GM19438 (cell line): ENCODE measurements at regions not wholly inside any gene's neighbourhood (a gene's known extent, or its start where the extent isn't known, plus 50 kb on each side); places are given as distances from the start of the nearest gene placed in this dataset.
"Not testable (repeated sequence)": the region's sequence is repeated elsewhere in the genome, so short reads cannot be mapped to it uniquely, and the experiment has no call there.

ENCODE experiments used
- ATAC-seq: cut with Tn5 transposase; IDR thresholded peaks from one replicate; pipeline ENCODE4 v1.9.1; 2021; ENCODE audit warnings: low read depth; ENCODE audit not compliant: unreplicated experiment

GRCh38 chr3:177641206-177641605 lies 443.9 kb upstream of the TBL1XR1 start:
- ATAC-seq = no peak

DNA sequence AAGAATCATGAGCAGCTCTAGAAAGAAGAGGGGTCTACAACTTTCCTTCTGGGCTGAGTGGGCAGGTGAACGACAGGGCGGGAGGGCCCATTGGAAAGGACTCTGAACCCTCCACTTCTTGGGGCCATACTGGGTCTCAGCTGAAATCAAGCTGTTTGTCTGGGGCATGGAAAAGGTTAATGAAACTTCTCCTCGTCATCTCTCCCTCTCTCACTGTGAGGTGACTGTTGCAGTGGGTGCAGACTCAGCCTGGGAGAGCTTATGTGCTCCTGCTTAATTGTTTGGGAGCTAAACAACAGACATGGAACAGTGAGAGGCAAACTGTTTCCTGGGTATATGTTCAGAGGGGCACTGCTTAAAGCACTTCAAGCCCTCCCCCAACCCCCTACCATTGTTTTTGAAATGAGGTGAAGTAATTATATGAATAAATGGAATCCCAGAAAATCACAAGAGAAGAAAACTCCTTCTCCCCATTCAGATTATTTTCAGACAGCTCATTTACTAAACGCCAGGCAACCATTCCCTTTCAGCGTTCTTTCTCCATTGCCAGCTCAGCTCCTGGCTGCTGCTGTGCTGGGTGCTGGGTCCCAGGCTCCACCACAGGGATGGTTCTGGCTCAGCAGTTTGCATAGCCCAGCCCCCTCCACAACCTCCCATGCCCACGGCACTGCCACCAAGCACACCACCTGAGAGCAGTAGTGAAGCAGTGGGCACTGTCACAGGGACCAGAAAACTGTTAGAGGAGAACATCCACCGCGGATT lies 444.9 kb upstream of the TBL1XR1 start:
- no peak for ATAC-seq

DNA sequence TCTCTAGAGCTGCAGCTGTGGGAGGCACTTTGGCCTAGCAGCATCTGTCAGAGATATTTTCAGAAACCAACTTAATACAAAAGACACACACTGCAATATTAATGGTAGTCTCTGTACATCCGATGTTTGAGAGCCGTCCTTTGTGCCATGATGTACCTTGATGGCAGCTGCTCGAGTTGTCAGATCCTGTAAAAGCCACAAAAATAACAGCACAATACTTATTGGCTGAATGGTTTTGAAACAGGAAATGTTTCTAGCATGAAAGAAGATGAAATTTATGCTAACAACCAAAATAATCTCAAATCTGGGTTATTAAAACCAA lies 445.5 kb upstream of the TBL1XR1 start:
- ATAC-seq = no peak

- ATAC-seq = peak; percentile 84
These were observed 449.5 kb upstream of the TBL1XR1 start for GRCh38 chr3:177646749-177647148.

DNA sequence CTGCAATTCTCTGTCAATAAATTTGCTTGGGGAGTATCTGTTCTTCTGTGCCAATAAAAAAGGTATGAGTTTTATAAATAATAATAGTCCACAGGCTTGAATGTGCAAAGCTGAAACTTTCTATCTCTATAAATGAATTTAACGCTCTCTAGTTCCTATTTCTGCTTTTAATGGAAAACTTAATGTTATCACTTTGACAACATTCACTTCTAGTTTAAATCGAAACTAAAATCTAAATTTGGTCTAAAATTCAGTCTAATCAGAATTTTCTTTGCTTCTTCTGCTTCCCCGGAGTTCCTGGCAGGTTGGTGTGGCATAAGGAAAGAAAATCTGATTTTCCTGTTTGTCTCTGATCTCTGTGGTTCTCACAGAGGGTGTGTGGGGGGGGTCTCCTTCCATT lies 450.1 kb upstream of the TBL1XR1 start:
- no peak for ATAC-seq

DNA sequence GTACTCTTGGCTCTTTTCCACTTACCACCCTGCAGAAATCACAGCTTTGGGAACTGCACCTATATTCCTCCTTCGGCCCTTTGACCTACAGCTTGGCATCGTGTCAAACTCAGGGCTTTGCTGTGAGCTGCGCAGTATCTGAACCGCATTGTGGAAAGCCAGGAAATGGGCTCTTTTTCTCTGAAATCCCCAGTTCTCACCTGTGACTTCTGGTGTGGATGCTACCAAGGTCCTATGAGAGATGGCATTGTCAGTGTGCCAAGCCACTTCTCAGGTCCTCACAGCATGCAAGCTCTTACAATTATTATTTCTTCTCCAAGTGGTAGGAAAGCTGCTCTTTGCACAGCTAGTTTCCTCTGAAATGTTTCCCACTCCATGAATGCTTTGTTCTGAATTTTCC lies 450.6 kb upstream of the TBL1XR1 start:
- no peak for ATAC-seq

DNA sequence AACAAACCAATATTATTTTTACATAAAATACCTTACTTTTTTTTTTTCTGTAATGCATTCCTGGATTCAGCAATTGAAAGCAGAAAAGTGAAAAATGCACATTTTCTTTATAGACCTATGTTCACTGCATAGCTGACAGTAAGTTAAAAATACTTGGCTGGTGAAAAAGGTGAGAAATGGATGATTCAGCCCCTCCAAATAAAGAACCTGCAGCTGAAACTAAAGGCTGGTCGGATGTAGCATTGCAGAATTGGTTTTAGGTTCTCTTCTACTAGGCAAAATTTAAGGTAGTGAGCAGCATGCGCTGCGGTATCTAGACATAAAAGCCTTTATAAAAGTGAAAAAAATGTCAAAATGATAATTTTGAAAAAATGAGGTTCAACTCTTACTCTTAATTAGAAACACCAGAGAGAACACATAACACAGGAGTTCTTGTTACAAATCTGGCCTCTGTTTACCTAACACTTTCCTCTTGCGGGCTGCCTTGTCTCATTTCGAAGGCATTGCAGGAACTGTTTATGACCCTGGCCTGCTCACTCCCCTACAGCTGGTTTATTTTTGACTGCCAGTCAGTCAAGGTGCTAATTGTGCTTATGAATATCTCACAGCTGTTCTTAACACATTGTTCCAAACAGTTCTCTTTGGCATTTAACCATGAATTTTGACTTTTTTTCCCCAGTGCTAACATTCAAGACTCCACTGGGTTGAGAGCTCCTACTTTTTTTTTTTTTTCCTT lies 455.4 kb upstream of the TBL1XR1 start:
- no peak for ATAC-seq

DNA sequence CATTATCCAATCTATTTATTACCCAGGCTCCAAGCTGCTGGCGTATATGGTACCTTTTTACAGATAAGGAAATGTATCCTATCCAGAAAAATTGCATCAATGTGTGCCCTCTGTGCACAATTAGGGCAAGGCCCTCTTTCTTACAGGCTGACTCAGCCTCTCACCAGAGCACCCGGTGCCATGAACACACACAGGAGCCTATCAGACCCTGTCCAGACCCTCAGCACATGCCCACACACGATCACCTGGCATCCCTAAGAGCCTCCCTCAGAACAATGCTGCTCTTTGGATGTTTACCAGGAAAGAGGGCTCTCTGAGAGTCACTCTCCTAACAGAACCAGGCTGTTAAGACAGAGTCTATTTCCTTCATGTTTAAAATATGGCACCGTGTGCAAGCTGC lies 460.0 kb upstream of the TBL1XR1 start:
- no peak for ATAC-seq

DNA sequence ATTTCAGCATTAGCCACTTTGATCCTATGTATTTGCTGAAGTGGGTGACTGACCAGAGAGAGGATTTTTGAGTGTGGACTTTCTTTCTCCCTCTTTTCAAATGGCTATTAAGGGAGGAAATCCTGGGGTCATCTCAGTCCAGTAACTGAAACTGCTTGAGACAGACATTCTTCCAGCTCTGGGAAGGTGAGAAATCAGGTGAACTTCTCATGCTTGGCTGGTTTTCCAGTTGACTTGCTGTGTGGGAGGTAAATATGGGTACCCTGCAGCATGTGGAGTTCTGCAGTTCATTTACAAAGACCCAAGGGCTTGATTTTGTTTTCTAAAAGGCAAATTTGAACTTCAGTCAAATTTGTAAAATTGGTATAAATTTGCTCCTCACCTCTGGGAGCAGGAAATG lies 461.1 kb upstream of the TBL1XR1 start:
- no peak for ATAC-seq

DNA sequence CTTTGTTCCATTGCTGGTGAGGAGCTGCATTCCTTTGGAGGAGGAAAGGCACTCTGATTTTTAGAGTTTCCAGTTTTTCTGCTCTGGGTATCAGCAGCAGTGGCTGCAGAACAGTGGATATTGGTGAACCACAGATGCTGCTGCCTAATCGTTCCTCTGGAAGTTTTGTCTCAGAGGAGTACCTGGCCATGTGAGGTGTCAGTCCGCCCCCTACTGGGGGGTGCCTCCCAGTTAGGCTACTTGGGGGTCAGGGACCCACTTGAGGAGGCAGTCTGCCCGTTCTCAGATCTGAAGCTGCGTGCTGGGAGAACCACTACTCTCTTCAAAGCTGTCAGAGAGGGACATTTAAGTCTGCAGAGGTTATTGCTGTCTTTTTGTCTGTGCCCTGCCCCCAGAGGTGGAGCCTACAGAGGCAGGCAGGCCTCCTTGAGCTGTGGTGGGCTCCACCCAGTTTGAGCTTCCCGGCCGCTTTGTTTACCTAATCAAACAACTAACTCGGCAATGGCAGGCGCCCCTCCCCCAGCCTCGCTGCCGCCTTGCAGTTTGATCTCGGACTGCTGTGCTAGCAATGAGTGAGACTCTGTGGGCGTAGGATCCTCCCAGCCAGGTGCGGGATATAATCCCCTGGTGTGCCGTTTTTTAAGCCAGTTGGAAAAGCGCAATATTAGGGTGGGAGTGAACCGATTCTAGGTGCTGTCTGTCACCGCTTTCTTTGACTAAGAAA lies 467.3 kb upstream of the TBL1XR1 start:
- ATAC-seq = not testable (repeated sequence)

DNA sequence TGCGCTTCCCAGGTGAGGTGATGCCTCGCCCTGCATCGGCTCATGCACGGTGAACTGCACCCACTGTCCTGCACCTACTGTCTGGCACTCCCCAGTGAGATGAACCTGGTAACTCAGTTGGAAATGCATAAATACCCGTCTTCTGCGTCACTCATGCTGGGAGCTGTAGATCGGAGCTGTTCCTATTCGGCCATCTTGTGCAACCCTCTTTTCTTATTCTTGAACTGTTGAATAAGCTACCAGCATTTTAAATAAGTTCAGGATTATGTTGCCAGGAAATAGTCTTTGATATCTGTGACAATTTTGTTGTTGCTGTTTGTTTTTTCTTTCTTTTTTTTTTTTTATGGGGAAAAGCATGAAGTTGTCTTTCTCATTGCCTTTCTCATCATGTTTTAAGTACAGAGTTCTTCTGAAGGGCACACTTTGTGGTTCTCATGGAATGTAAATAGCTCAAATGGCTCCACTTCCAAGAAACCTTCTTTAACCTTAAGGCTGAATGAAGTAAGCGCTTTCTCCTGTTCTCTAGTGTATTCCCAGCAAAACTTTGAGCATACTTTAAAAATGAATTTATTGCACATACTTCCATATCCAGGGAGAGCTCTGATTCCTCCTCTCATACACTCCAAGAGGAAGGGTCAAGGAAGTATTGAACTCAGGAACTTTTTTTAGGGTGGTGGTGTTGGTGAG lies 468.0 kb upstream of the TBL1XR1 start:
- ATAC-seq = no peak

DNA sequence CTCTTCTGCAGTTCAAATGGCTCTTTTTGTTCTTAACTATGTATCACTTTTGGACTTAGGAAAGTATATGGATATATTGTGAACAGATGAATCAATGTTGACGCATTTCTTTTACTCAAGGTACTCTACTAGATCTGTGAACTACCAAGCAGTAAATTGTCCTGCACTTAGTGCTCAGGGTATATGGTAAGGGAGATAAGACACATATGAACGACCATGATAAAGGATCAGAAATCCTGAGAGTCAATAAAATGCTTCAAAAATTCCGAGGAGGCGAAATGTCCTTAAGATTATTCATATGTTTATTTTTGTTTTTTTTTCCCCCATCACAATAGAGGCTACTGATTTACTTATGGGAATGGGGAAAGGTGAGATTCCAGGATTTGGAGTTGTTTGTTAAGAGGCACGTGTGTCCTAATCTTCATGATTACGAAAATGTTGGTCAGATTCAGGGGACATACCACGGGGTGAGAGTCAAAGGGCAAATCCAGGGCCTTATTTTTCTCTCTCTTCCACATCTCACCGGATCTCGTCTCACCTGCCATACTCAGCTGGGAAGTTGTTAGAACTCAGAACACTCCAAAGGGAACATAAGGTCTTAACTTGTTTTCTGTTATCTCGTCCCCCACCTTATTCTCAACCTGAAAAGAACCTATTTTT lies 475.1 kb upstream of the TBL1XR1 start:
- no peak for ATAC-seq

- no peak for ATAC-seq
These were observed 476.0 kb upstream of the TBL1XR1 start for GRCh38 chr3:177673112-177673914.

DNA sequence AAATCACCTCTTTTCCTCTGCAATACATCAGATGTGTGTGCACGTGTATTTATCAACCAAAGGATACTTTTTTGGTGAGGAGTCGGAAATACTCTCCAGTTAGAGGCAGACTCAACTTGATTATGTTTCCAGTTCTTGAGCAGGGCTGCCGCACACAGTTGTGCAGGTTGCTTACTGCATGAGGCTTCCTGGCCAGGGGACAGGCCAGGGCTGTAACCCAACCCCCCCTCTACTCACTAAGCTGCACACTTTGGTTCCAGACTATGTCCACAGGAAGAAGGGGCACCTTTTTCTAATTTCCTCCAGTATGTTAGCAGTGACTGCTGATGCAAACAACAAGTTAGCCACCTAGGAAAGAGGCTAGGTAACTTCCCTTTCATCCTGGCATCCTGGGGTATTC lies 476.9 kb upstream of the TBL1XR1 start:
- ATAC-seq = no peak

GRCh38 chr3:177676148-177676547 lies 478.9 kb upstream of the TBL1XR1 start:
- ATAC-seq = no peak

DNA sequence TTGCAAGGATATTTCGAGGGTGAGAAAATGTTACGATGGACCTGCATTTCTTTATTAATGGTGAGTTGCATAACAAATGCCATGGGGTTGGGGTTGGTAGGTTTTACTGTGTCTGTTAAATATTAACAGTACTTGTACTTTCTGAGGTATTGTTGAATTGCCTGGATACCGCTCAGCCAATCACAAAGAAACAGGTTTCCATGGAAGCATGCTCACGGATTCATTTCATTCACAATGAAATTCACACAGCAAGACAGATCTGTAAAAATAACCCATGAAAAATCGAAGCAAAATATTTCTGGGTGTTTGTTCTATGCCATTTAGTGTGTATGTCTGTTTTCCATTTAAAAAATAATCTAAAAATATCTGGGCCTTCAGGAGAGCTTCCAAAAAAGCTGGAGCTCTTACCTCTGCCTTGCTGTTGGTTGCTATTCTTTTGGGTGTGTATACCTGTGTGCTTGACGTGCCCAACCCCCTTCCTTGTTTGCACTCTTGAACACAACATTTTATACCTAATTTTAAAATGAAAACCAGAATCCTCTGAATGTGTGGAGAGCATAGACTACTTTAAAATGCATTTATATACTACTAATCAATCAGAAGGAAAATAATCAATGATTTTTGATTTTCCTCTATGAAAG lies 479.8 kb upstream of the TBL1XR1 start:
- no peak for ATAC-seq

DNA sequence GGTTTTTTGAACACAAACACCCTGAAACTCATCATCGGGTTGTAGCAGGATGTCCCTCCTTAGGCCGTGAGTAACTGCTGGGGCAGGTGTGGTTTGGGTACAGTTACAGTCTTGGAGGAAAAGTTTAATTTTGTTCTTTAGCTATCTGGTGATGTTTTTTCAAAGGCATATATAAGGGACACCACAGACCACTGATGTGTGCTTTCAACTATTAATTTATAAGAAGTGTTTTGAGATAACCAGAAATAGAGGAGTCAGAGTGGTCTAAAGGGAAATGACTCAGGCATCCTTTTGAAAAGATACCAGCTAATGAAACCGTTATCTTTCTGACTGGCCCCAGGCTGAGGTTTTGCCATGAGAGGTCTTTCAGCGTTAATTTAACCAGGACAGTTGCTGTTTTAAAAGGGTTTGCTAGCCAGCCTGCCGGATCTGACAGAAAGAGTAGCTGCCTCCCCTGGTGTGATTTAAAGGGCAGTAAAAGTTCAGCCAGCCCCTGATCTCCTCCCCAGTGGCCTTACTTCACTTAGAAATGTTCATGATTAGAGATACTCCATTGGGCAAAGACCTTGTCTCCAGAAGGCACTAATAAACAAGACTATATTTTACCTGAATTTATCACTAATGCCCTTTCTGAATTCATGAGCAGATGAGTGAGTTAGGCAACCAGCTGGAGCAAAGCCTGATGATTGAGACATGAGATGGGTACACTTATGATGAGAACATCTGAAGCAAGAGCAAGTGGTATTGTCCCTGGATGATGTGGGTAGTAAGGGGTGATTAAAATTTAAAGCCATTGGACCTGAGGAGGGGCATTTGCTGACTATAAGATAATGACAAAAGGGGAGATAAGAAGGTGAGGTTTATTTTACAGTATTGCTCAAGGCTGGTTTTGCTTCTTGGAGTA lies 482.5 kb upstream of the TBL1XR1 start:
- no peak for ATAC-seq

DNA sequence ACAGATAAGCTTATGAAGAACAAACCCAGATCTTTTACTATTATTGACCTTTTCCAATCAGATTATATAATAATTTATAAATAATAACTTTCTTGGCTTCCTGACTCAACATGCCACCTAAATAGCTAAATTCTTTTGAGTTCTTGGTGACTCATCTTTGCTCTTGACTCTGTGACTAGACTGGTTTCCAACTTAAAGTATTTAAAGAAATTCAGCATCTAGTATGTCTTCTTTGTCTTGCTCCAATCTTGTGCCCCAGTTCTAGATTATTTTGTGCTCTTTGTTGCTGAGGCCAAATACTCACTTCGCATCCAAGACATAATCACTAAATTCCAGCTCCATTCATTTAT lies 483.2 kb upstream of the TBL1XR1 start:
- no peak for ATAC-seq
